ENCODE measurements at regions not wholly inside any gene's neighbourhood (a gene's known extent, or its start where the extent isn't known, plus 50 kb on each side); places are given as distances from the start of the nearest gene placed in this dataset.
A peak's percentile ranks its signal among the peaks of the same experiment; 100 is the strongest.

- Mint-ChIP-seq H3K4me3 (no peak overlapping the region), H3K9me3 (peaks cover 0 to 3% (median 0%) of the 10 kb centered on the region in 11 donors), H3K27ac (no peak overlapping the region), H3K36me3 (peaks cover 0 to 4% (median 0%) of the 10 kb centered on the region in 5 donors), H3K4me1 (peaks cover 0 to 2% (median 0%) of the 10 kb centered on the region in 7 donors), H3K27me3 (no peaks in the 10 kb centered on the region)
- H3K36me3 ChIP-seq (ENCODE audit: control insufficient read depth in 2 of 3, insufficient read depth in 3 of 3, low read length in 3 of 3) = no peaks in the 10 kb centered on the region
- DNase-seq (no peak), ATAC-seq (no peak)
- no peaks in the 10 kb centered on the region for H3K9me3 ChIP-seq (ENCODE audit: control insufficient read depth in 2 of 3, low read length in 3 of 3)
- H3K4me1 ChIP-seq (ENCODE audit: control insufficient read depth in 2 of 2, insufficient read depth in 2 of 2, low read length in 2 of 2) = no peaks in the 10 kb centered on the region
- no peak overlapping the region for H3K27ac ChIP-seq (ENCODE audit: low read depth, low read length)
- H3K27me3 ChIP-seq (ENCODE audit: control insufficient read depth in 2 of 2, insufficient read depth in 2 of 2, low read length in 2 of 2) = no peaks in the 10 kb centered on the region
- CTCF ChIA-PET = no interaction called here
- POLR2A ChIA-PET = interaction anchor here (1.9 kb wide), 1 partner anchor 14 kb away, joined by 6 read pairs; no protein-coding TSS in a partner anchor
- H3K4me3 ChIP-seq (ENCODE audit: low read length) = no peak overlapping the region
- intact Hi-C loops (cut with micrococcal nuclease) = loop anchor here in 1 of 2 donors (1.0 to 5.0 kb wide), 3 partner anchors 14 to 343 kb away; no protein-coding TSS in a partner anchor
Measured at GRCh38 chr6:156410649-156411048, 366.5 kb upstream of the ARID1B start.

- Mint-ChIP-seq H3K27me3 (no peaks in the 10 kb centered on the region), H3K9me3 (peaks cover 0 to 3% (median 0%) of the 10 kb centered on the region in 11 donors), H3K36me3 (peaks cover 0 to 4% (median 0%) of the 10 kb centered on the region in 5 donors), H3K27ac (no peak overlapping the region), H3K4me3 (no peak overlapping the region), H3K4me1 (peaks cover 0 to 2% (median 0%) of the 10 kb centered on the region in 7 donors)
- Histone ChIP-seq H3K27me3 (ENCODE audit: control insufficient read depth in 2 of 2, insufficient read depth in 2 of 2, low read length in 2 of 2) (no peaks in the 10 kb centered on the region), H3K36me3 (ENCODE audit: control insufficient read depth in 2 of 3, insufficient read depth in 3 of 3, low read length in 3 of 3) (no peaks in the 10 kb centered on the region), H3K4me1 (ENCODE audit: control insufficient read depth in 2 of 2, insufficient read depth in 2 of 2, low read length in 2 of 2) (no peaks in the 10 kb centered on the region), H3K4me3 (ENCODE audit: low read length) (no peak overlapping the region), H3K9me3 (ENCODE audit: control insufficient read depth in 2 of 3, low read length in 3 of 3) (no peaks in the 10 kb centered on the region), H3K27ac (ENCODE audit: low read depth, low read length) (no peak overlapping the region)
- DNase-seq (no peak), ATAC-seq (no peak)
- intact Hi-C loops (cut with micrococcal nuclease) = no loop called here
- ChIA-PET CTCF (no interaction called here), POLR2A (no interaction called here)
Measured at GRCh38 chr6:156408655-156409054, 368.5 kb upstream of the ARID1B start.

DNA sequence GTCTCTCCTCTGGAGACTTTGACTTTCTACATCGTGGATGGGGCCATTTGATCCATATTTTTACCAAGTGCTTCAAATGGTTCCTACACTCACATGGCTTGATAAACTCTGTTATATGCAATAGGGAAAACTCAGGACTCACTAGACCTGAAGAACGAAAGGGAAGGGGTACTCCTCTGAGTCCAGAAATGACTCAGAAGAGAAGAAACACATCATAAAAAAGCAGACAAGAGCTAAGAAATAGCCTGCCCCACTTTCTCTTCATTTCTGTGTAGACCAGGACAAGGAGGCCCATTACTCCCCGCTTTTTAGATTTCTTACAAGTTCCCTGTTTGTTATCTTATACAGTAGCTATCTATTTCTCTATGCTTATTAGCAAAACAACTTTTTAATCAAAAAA is 369.8 kb upstream of the ARID1B start:
- H3K4me1 Mint-ChIP-seq = peaks cover 0 to 5% (median 0%) of the 10 kb centered on the region in 7 donors
- ATAC-seq (no peak), DNase-seq (no peak)
- POLR2A ChIA-PET = interaction anchor here (1.0 kb wide), 1 partner anchor 12 kb away, joined by 3 read pairs; no protein-coding TSS in a partner anchor
- H3K27me3 ChIP-seq (ENCODE audit: control insufficient read depth in 2 of 2, insufficient read depth in 2 of 2, low read length in 2 of 2) = no peaks in the 10 kb centered on the region
- no peaks in the 10 kb centered on the region for H3K27me3 Mint-ChIP-seq
- CTCF ChIA-PET = interaction anchor here (0.7 kb wide), 1 partner anchor 12 kb away, joined by 3 read pairs; no protein-coding TSS in a partner anchor
- H3K36me3 Mint-ChIP-seq = peaks cover 0 to 4% (median 0%) of the 10 kb centered on the region in 5 donors
- H3K4me1 ChIP-seq (ENCODE audit: control insufficient read depth in 2 of 2, insufficient read depth in 2 of 2, low read length in 2 of 2) = no peaks in the 10 kb centered on the region
- H3K9me3 ChIP-seq (ENCODE audit: control insufficient read depth in 2 of 3, low read length in 3 of 3) = no peaks in the 10 kb centered on the region
- H3K4me3 ChIP-seq (ENCODE audit: low read length) = no peak overlapping the region
- peaks cover 0 to 8% (median 0%) of the 10 kb centered on the region in 11 donors for H3K9me3 Mint-ChIP-seq
- H3K4me3 Mint-ChIP-seq = no peak overlapping the region
- H3K27ac ChIP-seq (ENCODE audit: low read depth, low read length) = no peak overlapping the region
- H3K36me3 ChIP-seq (ENCODE audit: control insufficient read depth in 2 of 3, insufficient read depth in 3 of 3, low read length in 3 of 3) = no peaks in the 10 kb centered on the region
- H3K27ac Mint-ChIP-seq = no peak overlapping the region
- intact Hi-C loops (cut with micrococcal nuclease) = no loop called here

- Histone ChIP-seq H3K4me3 (ENCODE audit: low read length) (no peak overlapping the region), H3K4me1 (ENCODE audit: control insufficient read depth in 2 of 2, insufficient read depth in 2 of 2, low read length in 2 of 2) (no peaks in the 10 kb centered on the region), H3K9me3 (ENCODE audit: control insufficient read depth in 2 of 3, low read length in 3 of 3) (no peaks in the 10 kb centered on the region), H3K27me3 (ENCODE audit: control insufficient read depth in 2 of 2, insufficient read depth in 2 of 2, low read length in 2 of 2) (no peaks in the 10 kb centered on the region), H3K36me3 (ENCODE audit: control insufficient read depth in 2 of 3, insufficient read depth in 3 of 3, low read length in 3 of 3) (no peaks in the 10 kb centered on the region), H3K27ac (ENCODE audit: low read depth, low read length) (no peak overlapping the region)
- CTCF ChIA-PET = no interaction called here
- ATAC-seq = no peak
- POLR2A ChIA-PET = interaction anchor here (1.0 to 2.8 kb wide), 2 partner anchors 10 to 11 kb away, joined by 3 to 15 read pairs; no protein-coding TSS in a partner anchor
- no peak overlapping the region for H3K27ac Mint-ChIP-seq
- peaks cover 0 to 4% (median 0%) of the 10 kb centered on the region in 5 donors for H3K36me3 Mint-ChIP-seq
- DNase-seq = no peak
- peaks cover 0 to 5% (median 0%) of the 10 kb centered on the region in 5 donors for H3K27me3 Mint-ChIP-seq
- peaks cover 0 to 8% (median 0%) of the 10 kb centered on the region in 11 donors for H3K9me3 Mint-ChIP-seq
- H3K4me3 Mint-ChIP-seq = no peak overlapping the region
- peaks cover 0 to 5% (median under 1%) of the 10 kb centered on the region in 7 donors for H3K4me1 Mint-ChIP-seq
- intact Hi-C loops (cut with micrococcal nuclease) = no loop called here
Measured at GRCh38 chr6:156406688-156407087, 370.5 kb upstream of the ARID1B start.

GRCh38 chr6:156406099-156406498 is 371.1 kb upstream of the ARID1B start:
- intact Hi-C loops (cut with micrococcal nuclease) = no loop called here
- Mint-ChIP-seq H3K27me3 (peaks cover 0 to 6% (median 0%) of the 10 kb centered on the region in 5 donors), H3K27ac (no peak overlapping the region), H3K9me3 (peaks cover 0 to 8% (median 0%) of the 10 kb centered on the region in 11 donors), H3K36me3 (peaks cover 0 to 4% (median 0%) of the 10 kb centered on the region in 5 donors), H3K4me3 (no peak overlapping the region), H3K4me1 (peaks cover 0 to 11% (median 5%) of the 10 kb centered on the region in 7 donors)
- Histone ChIP-seq H3K9me3 (ENCODE audit: control insufficient read depth in 2 of 3, low read length in 3 of 3) (no peaks in the 10 kb centered on the region), H3K4me3 (ENCODE audit: low read length) (no peak overlapping the region), H3K27ac (ENCODE audit: low read depth, low read length) (no peak overlapping the region), H3K27me3 (ENCODE audit: control insufficient read depth in 2 of 2, insufficient read depth in 2 of 2, low read length in 2 of 2) (no peaks in the 10 kb centered on the region), H3K4me1 (ENCODE audit: control insufficient read depth in 2 of 2, insufficient read depth in 2 of 2, low read length in 2 of 2) (no peaks in the 10 kb centered on the region), H3K36me3 (ENCODE audit: control insufficient read depth in 2 of 3, insufficient read depth in 3 of 3, low read length in 3 of 3) (no peaks in the 10 kb centered on the region)
- DNase-seq = no peak
- no peak for ATAC-seq
- ChIA-PET CTCF (no interaction called here), POLR2A (interaction anchor here (2.8 kb wide), 1 partner anchor 10 kb away, joined by 15 read pairs; no protein-coding TSS in a partner anchor)

DNA sequence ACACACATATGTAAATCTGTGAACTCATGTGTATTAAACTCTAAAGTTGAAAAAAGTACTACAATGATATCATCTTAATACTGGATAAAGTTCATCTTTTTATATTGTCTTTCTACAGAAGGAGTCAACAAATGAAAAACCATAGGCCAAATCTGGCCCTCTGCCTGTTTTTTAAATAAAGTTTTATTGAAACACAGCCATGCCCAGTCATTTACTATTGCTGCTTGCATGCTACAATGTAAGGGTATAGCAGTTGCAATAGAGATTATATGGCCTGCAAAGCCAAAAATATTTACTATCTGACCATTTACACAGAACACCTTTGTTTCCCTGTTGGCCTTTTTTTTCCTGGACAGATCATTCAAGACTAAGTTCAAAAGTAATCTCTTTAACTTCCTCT is 374.6 kb upstream of the ARID1B start:
- peaks cover 0 to 4% (median 0%) of the 10 kb centered on the region in 5 donors for H3K36me3 Mint-ChIP-seq

DNA sequence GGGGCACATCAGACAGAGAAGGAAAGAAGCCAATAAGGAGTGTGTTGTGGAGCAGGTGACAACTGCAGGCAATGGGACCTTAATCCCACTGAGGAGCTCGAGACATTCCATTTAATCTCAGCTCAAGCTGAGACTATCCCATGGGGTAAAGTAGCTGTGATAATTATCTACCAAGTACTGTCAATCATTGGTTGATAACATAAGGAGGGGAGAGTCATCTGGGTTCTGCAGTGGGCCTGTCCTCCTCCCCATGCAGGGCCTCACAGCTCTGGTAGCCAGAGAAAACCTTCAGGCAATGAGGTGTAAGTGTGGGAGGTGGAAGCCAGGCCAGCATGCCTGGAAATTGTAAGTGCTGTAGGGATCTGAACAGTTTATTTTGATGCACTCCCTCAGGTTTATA is 375.0 kb upstream of the ARID1B start:
- Mint-ChIP-seq H3K9me3 (peaks cover 0 to 8% (median 0%) of the 10 kb centered on the region in 11 donors), H3K4me1 (peaks cover 0 to 50% (median 37%) of the 10 kb centered on the region in 7 donors), H3K4me3 (no peak overlapping the region), H3K27me3 (peaks cover 0 to 22% (median 0%) of the 10 kb centered on the region in 5 donors), H3K36me3 (peaks cover 0 to 4% (median 0%) of the 10 kb centered on the region in 5 donors), H3K27ac (peak overlapping the region in 2 of 9 donors; percentile 49 to 93)
- Histone ChIP-seq H3K4me1 (ENCODE audit: control insufficient read depth in 2 of 2, insufficient read depth in 2 of 2, low read length in 2 of 2) (peaks cover 10 to 27% of the 10 kb centered on the region in 2 donors), H3K9me3 (ENCODE audit: control insufficient read depth in 2 of 3, low read length in 3 of 3) (no peaks in the 10 kb centered on the region), H3K27me3 (ENCODE audit: control insufficient read depth in 2 of 2, insufficient read depth in 2 of 2, low read length in 2 of 2) (no peaks in the 10 kb centered on the region), H3K27ac (ENCODE audit: low read depth, low read length) (no peak overlapping the region), H3K4me3 (ENCODE audit: low read length) (no peak overlapping the region), H3K36me3 (ENCODE audit: control insufficient read depth in 2 of 3, insufficient read depth in 3 of 3, low read length in 3 of 3) (no peaks in the 10 kb centered on the region)
- intact Hi-C loops (cut with micrococcal nuclease) = no loop called here
- POLR2A ChIA-PET = no interaction called here
- ATAC-seq = no peak
- CTCF ChIA-PET = interaction anchor here (0.6 kb wide), 1 partner anchor 345 kb away, joined by 3 read pairs; no protein-coding TSS in a partner anchor
- no peak for DNase-seq

More for the DNA sequence above, 374.6 kb upstream of the ARID1B start:
- H3K27ac ChIP-seq (ENCODE audit: low read depth, low read length) = no peak overlapping the region
- peaks cover 6 to 23% of the 10 kb centered on the region in 2 donors for H3K4me1 ChIP-seq (ENCODE audit: control insufficient read depth in 2 of 2, insufficient read depth in 2 of 2, low read length in 2 of 2)
- H3K4me3 ChIP-seq (ENCODE audit: low read length) = no peak overlapping the region
- ATAC-seq (no peak), DNase-seq (no peak)
- peak overlapping the region in 1 of 9 donors; percentile 60 for H3K27ac Mint-ChIP-seq
- H3K9me3 Mint-ChIP-seq = peaks cover 0 to 8% (median 0%) of the 10 kb centered on the region in 11 donors
- no peaks in the 10 kb centered on the region for H3K36me3 ChIP-seq (ENCODE audit: control insufficient read depth in 2 of 3, insufficient read depth in 3 of 3, low read length in 3 of 3)
- H3K9me3 ChIP-seq (ENCODE audit: control insufficient read depth in 2 of 3, low read length in 3 of 3) = no peaks in the 10 kb centered on the region
- intact Hi-C loops (cut with micrococcal nuclease) = no loop called here
- H3K4me3 Mint-ChIP-seq = no peak overlapping the region
- H3K27me3 ChIP-seq (ENCODE audit: control insufficient read depth in 2 of 2, insufficient read depth in 2 of 2, low read length in 2 of 2) = no peaks in the 10 kb centered on the region
- ChIA-PET CTCF (no interaction called here), POLR2A (no interaction called here)
- peaks cover 0 to 22% (median 0%) of the 10 kb centered on the region in 5 donors for H3K27me3 Mint-ChIP-seq
- H3K4me1 Mint-ChIP-seq = peaks cover 0 to 46% (median 33%) of the 10 kb centered on the region in 7 donors

Data from naive thymus-derived CD4-positive, alpha-beta T cell (primary cell).